HG03108 (cell line): ENCODE measurements at regions not wholly inside any gene's neighbourhood (a gene's known extent, or its start where the extent isn't known, plus 50 kb on each side); places are given as distances from the start of the nearest gene placed in this dataset.

Experiments used
- ATAC-seq: cut with Tn5 transposase; IDR thresholded peaks from one replicate; pipeline ENCODE4 v1.9.1; 2021; ENCODE audit warnings: moderate library complexity; ENCODE audit not compliant: unreplicated experiment

- ATAC-seq: no peak
These were observed 86.4 kb upstream of the FN1 start for GRCh38 chr2:215522237-215522636.

- ATAC-seq: no peak
These were observed 85.2 kb upstream of the FN1 start for GRCh38 chr2:215521031-215521430.

GRCh38 chr2:215517391-215517790 lies 81.5 kb upstream of the FN1 start:
- ATAC-seq: no peak

- no peak for ATAC-seq
These were observed 78.6 kb upstream of the FN1 start for GRCh38 chr2:215514516-215514915.

GRCh38 chr2:215511454-215512346 lies 75.8 kb upstream of the FN1 start:
- ATAC-seq: no peak

GRCh38 chr2:215507836-215508235 lies 72.0 kb upstream of the FN1 start:
- ATAC-seq: no peak

- no peak for ATAC-seq
These were observed 71.3 kb upstream of the FN1 start for GRCh38 chr2:215507136-215507535.

- ATAC-seq: no peak
These were observed 70.7 kb upstream of the FN1 start for GRCh38 chr2:215506604-215506990.

GRCh38 chr2:215505044-215505786 lies 69.3 kb upstream of the FN1 start:
- ATAC-seq: no peak

- ATAC-seq: no peak
These were observed 68.7 kb upstream of the FN1 start for GRCh38 chr2:215504547-215504946.

GRCh38 chr2:215503381-215503780 lies 67.5 kb upstream of the FN1 start:
- ATAC-seq: no peak

GRCh38 chr2:215500466-215500865 lies 64.6 kb upstream of the FN1 start:
- no peak for ATAC-seq

GRCh38 chr2:215499331-215499730 lies 63.5 kb upstream of the FN1 start:
- ATAC-seq: no peak

- ATAC-seq: no peak
These were observed 62.6 kb upstream of the FN1 start for GRCh38 chr2:215498431-215498830.

GRCh38 chr2:215493376-215493775 lies 57.5 kb upstream of the FN1 start:
- no peak for ATAC-seq

GRCh38 chr2:215489288-215489848 lies 53.5 kb upstream of the FN1 start:
- ATAC-seq: no peak

- no peak for ATAC-seq
These were observed 51.1 kb upstream of the FN1 start for GRCh38 chr2:215487002-215487372.

- no peak for ATAC-seq
These were observed 50.6 kb upstream of the FN1 start for GRCh38 chr2:215486291-215487001.
